CD4-positive, alpha-beta T cell treated with Interleukin-6 for 4 hours (primary cell): ENCODE measurements at regions not wholly inside any gene's neighbourhood (a gene's known extent, or its start where the extent isn't known, plus 50 kb on each side); places are given as distances from the start of the nearest gene placed in this dataset.

Source experiments
- DNase-seq: peaks from one replicate; pipeline ENCODE4 v3.0.0-alpha.2; 2020; ENCODE audit warnings: mixed read lengths

- DNase-seq: no peak
Observed at GRCh38 chr10:31635415-31636065, 293.1 kb downstream of the ARHGAP12 start.

- DNase-seq: no peak
Observed at GRCh38 chr10:31635009-31635408, 293.6 kb downstream of the ARHGAP12 start.

GRCh38 chr10:31630861-31631567, 297.6 kb downstream of the ARHGAP12 start:
- no peak for DNase-seq

GRCh38 chr10:31625566-31625965, 303.1 kb downstream of the ARHGAP12 start:
- no peak for DNase-seq

GRCh38 chr10:31624611-31625010, 304.0 kb downstream of the ARHGAP12 start:
- no peak for DNase-seq

- no peak for DNase-seq
Observed at GRCh38 chr10:31623947-31624346, 304.7 kb downstream of the ARHGAP12 start.

- DNase-seq: no peak
Observed at GRCh38 chr10:31623466-31623865, 304.4 kb downstream of the ZEB1 start.

- no peak for DNase-seq
Observed at GRCh38 chr10:31622978-31623377, 304.0 kb downstream of the ZEB1 start.

- DNase-seq: no peak
Observed at GRCh38 chr10:31621733-31622132, 302.7 kb downstream of the ZEB1 start.

- no peak for DNase-seq
Observed at GRCh38 chr10:31620226-31621151, 301.5 kb downstream of the ZEB1 start.

- DNase-seq: no peak
Observed at GRCh38 chr10:31619531-31620061, 300.6 kb downstream of the ZEB1 start.

GRCh38 chr10:31618541-31619291, 299.7 kb downstream of the ZEB1 start:
- no peak for DNase-seq

- no peak for DNase-seq
Observed at GRCh38 chr10:31617757-31618156, 298.7 kb downstream of the ZEB1 start.

- no peak for DNase-seq
Observed at GRCh38 chr10:31617133-31617532, 298.1 kb downstream of the ZEB1 start.

- no peak for DNase-seq
Observed at GRCh38 chr10:31615129-31615528, 296.1 kb downstream of the ZEB1 start.

- no peak for DNase-seq
Observed at GRCh38 chr10:31614611-31615010, 295.6 kb downstream of the ZEB1 start.

- no peak for DNase-seq
Observed at GRCh38 chr10:31612082-31612481, 293.1 kb downstream of the ZEB1 start.

- no peak for DNase-seq
Observed at GRCh38 chr10:31611161-31611560, 292.1 kb downstream of the ZEB1 start.

- no peak for DNase-seq
Observed at GRCh38 chr10:31607481-31607880, 288.5 kb downstream of the ZEB1 start.

- no peak for DNase-seq
Observed at GRCh38 chr10:31606841-31607240, 287.8 kb downstream of the ZEB1 start.

GRCh38 chr10:31605861-31606525, 287.0 kb downstream of the ZEB1 start:
- DNase-seq: no peak

GRCh38 chr10:31605426-31605825, 286.4 kb downstream of the ZEB1 start:
- no peak for DNase-seq
